Ishikawa (cell line): ENCODE measurements at regions not wholly inside any gene's neighbourhood (a gene's known extent, or its start where the extent isn't known, plus 50 kb on each side); places are given as distances from the start of the nearest gene placed in this dataset.

Experiments
- CEBPB ChIP-seq: IDR thresholded peaks from 2 replicates; pipeline ENCODE4 v1.6.1; 2012
- EP300 ChIP-seq: IDR thresholded peaks from 2 replicates; pipeline ENCODE4 v1.6.1; 2012; ENCODE audit warnings: borderline replicate concordance
- NFIC ChIP-seq: IDR thresholded peaks from 2 replicates; pipeline ENCODE4 v1.6.1; 2012
- TAF1 ChIP-seq: IDR thresholded peaks from 2 replicates; pipeline ENCODE4 v1.6.1; 2012; ENCODE audit warnings: low read depth, mild to moderate bottlenecking
- TCF12 ChIP-seq: IDR thresholded peaks from 2 replicates; pipeline ENCODE4 v1.6.1; 2012; ENCODE audit warnings: low read depth
- TEAD4 ChIP-seq: IDR thresholded peaks from 2 replicates; pipeline ENCODE4 v1.6.1; 2012
- YY1 ChIP-seq: IDR thresholded peaks from 2 replicates; pipeline ENCODE4 v1.6.1; 2012; ENCODE audit warnings: low read depth
- ZBTB7A ChIP-seq: IDR thresholded peaks from 2 replicates; pipeline ENCODE4 v1.6.1; 2012; ENCODE audit warnings: low read depth
- TF ChIP-seq, protein P1 (sequence below): IDR thresholded peaks from 2 replicates; pipeline ENCODE4 v1.6.1; 2012; ENCODE audit warnings: low read depth, mild to moderate bottlenecking
- TF ChIP-seq, protein P2 (sequence below): IDR thresholded peaks from 2 replicates; pipeline ENCODE4 v1.6.1; 2012

DNA sequence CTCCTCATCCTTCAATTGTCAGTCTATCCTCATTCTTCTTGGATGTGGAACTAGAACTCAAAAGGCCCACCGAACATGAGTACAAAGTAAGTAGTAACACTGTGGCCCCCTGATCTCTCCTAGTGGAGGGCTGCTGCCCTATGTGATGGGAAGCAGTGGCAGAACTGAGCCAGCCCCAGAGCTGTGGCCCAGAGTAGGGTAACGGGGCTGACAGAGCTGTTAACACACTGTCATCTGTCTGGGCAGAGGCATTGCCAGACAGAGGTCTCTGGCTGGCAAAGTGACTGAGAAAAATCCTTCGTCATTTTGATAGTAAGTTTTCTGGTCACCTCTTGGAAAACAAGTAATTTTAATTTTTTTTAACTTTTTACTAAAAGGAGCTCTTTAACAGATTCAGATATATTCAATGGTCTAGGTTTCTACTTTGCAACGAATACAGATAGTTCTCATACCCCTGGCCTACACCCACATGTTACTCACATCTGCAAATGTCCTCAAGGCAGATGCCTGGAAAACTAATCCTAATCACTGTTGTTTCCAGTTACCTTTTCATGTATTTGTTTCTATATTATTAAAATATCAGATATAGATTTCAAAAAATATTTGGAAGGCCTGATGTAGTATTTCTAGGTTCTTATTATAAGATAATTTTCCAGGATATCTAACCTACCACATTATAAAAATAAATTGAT lies 588.7 kb downstream of the CPS1 start:
- no peak for TF ChIP-seq EP300
- TF ChIP-seq, protein P1, sequence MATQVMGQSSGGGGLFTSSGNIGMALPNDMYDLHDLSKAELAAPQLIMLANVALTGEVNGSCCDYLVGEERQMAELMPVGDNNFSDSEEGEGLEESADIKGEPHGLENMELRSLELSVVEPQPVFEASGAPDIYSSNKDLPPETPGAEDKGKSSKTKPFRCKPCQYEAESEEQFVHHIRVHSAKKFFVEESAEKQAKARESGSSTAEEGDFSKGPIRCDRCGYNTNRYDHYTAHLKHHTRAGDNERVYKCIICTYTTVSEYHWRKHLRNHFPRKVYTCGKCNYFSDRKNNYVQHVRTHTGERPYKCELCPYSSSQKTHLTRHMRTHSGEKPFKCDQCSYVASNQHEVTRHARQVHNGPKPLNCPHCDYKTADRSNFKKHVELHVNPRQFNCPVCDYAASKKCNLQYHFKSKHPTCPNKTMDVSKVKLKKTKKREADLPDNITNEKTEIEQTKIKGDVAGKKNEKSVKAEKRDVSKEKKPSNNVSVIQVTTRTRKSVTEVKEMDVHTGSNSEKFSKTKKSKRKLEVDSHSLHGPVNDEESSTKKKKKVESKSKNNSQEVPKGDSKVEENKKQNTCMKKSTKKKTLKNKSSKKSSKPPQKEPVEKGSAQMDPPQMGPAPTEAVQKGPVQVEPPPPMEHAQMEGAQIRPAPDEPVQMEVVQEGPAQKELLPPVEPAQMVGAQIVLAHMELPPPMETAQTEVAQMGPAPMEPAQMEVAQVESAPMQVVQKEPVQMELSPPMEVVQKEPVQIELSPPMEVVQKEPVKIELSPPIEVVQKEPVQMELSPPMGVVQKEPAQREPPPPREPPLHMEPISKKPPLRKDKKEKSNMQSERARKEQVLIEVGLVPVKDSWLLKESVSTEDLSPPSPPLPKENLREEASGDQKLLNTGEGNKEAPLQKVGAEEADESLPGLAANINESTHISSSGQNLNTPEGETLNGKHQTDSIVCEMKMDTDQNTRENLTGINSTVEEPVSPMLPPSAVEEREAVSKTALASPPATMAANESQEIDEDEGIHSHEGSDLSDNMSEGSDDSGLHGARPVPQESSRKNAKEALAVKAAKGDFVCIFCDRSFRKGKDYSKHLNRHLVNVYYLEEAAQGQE = no peak
- TF ChIP-seq TAF1 = no peak
- TF ChIP-seq NFIC = no peak
- no peak for TF ChIP-seq YY1
- TF ChIP-seq ZBTB7A = no peak
- TF ChIP-seq CEBPB = no peak
- TF ChIP-seq TEAD4 = no peak
- TF ChIP-seq, protein P2, sequence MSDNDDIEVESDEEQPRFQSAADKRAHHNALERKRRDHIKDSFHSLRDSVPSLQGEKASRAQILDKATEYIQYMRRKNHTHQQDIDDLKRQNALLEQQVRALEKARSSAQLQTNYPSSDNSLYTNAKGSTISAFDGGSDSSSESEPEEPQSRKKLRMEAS = no peak
- TF ChIP-seq TCF12 = no peak
